HG03432 (cell line): ENCODE measurements at regions not wholly inside any gene's neighbourhood (a gene's known extent, or its start where the extent isn't known, plus 50 kb on each side); places are given as distances from the start of the nearest gene placed in this dataset.

Source experiments
- ATAC-seq: cut with Tn5 transposase; IDR thresholded peaks from one replicate; pipeline ENCODE4 v1.9.1; 2021; ENCODE audit warnings: mild to moderate bottlenecking, moderate library complexity; ENCODE audit not compliant: unreplicated experiment

DNA sequence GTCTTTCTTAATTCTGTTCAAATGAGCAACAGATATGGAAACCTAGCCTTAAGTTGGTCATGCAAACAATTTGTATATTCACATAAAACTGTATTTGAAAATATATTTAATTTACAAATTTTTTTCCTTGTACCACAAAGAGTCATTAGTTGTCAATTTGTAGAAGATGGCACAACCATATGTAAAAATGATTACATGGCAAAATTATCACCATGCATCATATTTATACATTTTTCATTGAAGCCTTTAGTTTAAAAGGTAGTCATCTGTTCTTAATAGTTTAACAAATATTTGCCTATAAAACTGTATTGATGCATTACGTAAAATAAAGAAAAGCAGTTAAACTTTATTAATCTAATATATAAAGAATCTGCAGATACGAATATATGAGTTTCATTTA, 1306.8 kb upstream of the ADGRB3 start:
- ATAC-seq = no peak

DNA sequence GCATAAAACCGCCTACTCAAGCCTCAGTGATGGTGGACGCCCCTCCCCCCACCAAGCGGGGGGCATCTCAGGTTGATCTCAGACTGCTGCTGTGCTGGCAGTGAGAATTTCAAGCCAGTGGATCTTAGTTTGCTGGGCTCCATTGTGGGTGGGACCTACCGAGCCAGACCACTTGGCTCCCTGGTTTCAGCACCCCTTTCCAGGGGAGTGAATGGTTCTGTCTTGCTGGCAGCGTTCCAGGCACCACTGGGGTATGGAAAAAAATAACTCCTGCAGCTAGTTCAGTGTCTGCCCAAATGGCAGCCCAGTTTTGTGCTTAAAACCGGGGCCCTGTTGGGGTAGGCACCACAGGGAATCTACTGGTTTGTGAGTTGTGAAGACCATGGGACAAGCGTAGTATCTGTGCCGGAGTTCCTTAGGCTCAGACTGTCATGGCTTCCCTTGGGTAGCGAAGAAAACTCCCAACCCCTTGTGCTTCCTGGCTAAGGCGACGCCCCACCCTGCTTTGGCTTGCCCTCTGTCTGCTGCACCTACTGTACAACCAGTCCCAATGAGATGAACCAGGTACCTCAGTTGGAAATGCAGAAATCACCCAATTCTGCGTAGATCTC, 1334.5 kb upstream of the ADGRB3 start:
- ATAC-seq = no peak

DNA sequence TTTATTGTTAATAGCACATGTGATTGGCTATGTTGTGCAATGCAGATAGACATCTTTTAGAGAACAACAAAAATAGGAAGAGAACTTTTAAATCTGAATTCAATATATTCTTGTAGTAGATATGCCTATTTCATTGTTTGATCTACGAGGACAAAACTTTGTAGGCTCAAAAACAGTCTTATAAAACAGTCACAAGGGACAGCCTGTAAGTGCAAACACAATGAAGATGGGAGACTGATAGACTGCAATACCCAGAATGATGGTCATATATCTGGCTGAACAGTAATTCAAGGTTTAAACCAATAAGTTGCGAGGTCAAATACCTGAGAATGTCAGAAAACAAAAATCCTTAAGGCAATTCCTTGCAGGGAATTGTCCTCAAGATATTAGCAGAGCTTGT, 1342.9 kb upstream of the ADGRB3 start:
- no peak for ATAC-seq

GRCh38 chr6:67287566-67287965, 1347.5 kb upstream of the ADGRB3 start:
- no peak for ATAC-seq

DNA sequence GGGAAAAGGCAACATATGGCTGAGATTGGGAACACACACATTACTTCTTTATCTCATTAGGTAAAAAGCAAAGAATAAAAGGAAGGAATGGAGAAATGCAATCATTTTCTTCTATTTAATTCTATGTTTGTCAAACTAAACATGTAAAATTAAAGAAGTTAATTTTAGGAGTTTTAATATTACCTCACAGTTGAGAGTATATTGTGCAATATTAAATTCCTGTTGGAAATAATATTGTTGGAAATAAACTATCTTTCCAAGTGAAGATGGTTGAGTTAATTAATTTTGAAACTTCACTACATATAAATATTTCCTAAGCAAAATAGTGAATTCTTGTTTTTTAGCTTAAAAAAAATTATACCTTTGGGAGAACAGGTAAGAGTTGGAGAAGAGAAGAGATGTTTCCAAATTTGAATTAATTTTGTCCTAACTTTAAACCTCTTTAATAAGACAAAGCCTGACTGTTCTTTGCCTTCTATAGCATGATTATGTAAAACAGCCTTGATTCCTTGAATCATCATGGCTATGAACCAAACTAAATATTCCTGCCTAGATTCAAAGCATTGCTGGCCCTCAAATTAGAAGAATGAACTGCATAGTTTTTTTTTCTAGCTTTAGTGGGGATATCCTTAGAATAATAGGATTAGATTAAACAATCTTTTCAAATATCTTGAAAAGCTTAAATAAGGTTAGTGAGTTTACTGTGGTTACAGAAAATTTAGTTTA, 1349.1 kb upstream of the ADGRB3 start:
- ATAC-seq = no peak

GRCh38 chr6:67277312-67277711, 1357.8 kb upstream of the ADGRB3 start:
- ATAC-seq = no peak

- ATAC-seq = no peak
These were observed 1368.8 kb upstream of the ADGRB3 start for GRCh38 chr6:67265996-67266921.

- no peak for ATAC-seq
These were observed 1382.4 kb upstream of the ADGRB3 start for GRCh38 chr6:67252663-67253062.

DNA sequence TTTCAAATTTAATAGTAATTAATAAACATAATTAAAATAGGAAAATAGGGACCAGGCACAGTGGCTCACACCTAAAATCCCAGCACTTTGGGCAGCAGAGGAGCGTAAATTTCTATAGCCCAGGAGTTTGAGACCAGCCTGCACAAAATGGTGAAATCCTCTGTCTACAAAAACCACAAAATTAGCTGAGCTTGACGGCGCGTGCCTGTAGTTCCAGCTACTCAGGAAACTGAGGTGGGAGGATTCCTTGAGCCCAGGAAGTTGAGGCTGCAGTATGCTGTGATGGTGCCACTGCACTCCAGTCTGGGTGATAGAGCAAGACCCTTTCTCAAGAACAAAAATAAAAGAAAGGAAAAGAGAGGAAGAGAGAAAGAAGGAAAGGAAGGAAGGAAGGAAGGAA, 1387.0 kb upstream of the ADGRB3 start:
- no peak for ATAC-seq

- no peak for ATAC-seq
These were observed 1391.0 kb upstream of the ADGRB3 start for GRCh38 chr6:67244037-67244436.

DNA sequence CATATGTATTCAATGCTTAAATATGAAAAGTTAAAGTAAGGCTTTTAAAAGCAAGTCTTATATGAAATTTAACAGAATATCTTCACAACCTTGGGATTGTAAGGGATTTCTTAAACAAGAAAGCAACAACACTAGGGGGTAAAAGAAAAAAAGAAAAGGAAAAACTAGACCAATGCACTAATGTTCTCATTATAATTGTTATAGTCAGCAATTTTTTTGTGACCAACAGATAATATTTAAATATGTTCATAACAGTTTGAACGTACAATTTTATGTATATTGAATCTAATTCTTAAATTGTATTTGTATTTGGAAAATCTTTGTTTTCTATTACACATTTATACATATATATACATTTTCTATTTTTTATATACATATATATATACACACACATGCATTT, 1397.8 kb upstream of the ADGRB3 start:
- no peak for ATAC-seq

DNA sequence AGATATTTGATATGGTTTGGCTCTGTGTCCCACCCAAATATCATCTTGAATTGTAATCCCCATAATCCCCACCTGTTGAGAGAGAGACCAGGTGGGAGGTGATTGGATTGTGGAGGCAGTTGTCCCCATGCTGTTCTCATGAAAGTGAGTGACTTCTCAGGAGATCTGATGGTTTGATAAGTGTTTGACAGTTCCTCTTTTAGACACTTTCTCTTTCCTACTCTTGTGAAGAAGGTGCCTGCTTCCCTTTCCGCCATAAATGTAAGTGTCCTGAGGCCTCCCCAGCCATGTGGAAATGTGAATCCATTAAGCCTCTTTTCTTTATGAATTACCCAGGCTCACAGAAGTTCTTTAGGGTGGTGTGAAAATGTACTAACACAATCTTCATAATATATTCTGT, 1404.0 kb upstream of the ADGRB3 start:
- no peak for ATAC-seq

DNA sequence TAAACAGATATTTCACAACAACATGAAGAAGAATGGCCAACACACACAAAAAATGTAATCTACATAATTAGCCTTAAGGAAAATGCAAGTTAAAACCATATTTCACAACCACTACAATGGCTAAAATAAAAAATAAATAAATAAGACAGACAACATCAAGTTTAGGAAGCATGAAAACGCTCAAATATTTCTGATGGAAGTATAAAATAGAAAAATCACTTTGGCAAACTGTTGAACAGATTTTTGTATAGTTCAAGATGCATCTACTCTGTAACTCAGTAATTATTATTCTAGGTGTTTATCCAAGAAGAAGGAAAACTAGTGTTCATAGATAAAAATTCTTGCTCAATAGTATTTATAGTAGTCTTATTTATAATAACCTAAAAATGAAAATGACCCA, 1410.1 kb upstream of the ADGRB3 start:
- ATAC-seq = no peak

DNA sequence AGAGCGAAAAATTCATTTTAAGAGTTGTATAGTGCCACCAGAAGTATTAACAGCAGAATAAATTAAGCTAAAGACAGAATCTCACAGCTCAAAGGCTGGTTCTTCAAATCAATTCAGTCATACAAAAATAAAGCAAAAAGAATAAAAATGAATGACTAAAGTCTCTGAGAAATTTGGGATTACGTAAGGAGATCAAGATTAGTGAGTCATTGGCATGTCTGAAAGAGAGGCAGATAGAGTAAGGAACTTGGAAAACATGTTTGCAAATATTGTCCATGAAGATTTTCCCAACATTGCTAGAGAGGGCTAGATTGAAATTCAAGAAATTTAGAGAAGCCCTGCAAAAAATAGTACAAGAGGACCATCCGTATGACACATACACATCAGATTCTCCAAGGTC, 1413.9 kb upstream of the ADGRB3 start:
- no peak for ATAC-seq

DNA sequence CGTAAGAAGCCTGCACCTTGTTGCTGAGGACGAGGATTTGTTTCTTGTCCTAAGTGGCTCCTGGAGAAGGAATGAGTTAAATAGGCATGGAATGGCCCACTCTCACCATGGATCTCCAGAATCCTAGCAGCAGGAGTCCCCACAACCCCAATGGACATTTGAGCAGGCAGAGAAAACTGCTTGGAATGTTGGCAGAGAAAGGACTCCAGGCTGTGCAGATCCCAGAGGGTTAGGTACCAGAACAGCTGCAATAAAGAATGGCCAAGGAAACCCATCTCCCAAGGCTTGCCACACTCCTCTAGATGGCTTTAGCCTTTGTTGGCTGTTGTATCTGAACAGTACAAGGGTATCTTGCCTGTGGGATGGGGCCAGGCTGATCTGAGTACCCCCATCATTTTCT, 1415.7 kb upstream of the ADGRB3 start:
- ATAC-seq = no peak

- no peak for ATAC-seq
These were observed 1422.5 kb upstream of the ADGRB3 start for GRCh38 chr6:67212584-67212983.

GRCh38 chr6:67210450-67210849, 1424.6 kb upstream of the ADGRB3 start:
- no peak for ATAC-seq

GRCh38 chr6:67201563-67201962, 1433.5 kb upstream of the ADGRB3 start:
- ATAC-seq = no peak

GRCh38 chr6:67200626-67201403, 1434.3 kb upstream of the ADGRB3 start:
- ATAC-seq = no peak

- ATAC-seq = no peak
These were observed 1435.7 kb upstream of the ADGRB3 start for GRCh38 chr6:67199425-67199824.

GRCh38 chr6:67190733-67191132, 1444.3 kb upstream of the ADGRB3 start:
- ATAC-seq = peak; percentile 46
